Left ventricle myocardium superior (tissue), 1 donor: ENCODE measurements at regions not wholly inside any gene's neighbourhood (a gene's known extent, or its start where the extent isn't known, plus 50 kb on each side); places are given as distances from the start of the nearest gene placed in this dataset.

Source experiments
- ATAC-seq: fragments of 200-7000 bp; cut with Tn5 transposase; one replicate; pipeline ENCODE4 v1.9.1; 2020; ENCODE audit warnings: mild to moderate bottlenecking, moderate library complexity
- DNase-seq: peaks from one replicate; pipeline ENCODE4 v3.0.0-alpha.2; 2020
- intact Hi-C: fragments of 100-400 bp; cut with micrococcal nuclease; formaldehyde crosslinking; loops from one replicate; pipeline ENCODE4 v1.11.0; 2022
- donor health status: DM: no; HTN: yes; CAD: no; lungs with severe emphysema.

DNA sequence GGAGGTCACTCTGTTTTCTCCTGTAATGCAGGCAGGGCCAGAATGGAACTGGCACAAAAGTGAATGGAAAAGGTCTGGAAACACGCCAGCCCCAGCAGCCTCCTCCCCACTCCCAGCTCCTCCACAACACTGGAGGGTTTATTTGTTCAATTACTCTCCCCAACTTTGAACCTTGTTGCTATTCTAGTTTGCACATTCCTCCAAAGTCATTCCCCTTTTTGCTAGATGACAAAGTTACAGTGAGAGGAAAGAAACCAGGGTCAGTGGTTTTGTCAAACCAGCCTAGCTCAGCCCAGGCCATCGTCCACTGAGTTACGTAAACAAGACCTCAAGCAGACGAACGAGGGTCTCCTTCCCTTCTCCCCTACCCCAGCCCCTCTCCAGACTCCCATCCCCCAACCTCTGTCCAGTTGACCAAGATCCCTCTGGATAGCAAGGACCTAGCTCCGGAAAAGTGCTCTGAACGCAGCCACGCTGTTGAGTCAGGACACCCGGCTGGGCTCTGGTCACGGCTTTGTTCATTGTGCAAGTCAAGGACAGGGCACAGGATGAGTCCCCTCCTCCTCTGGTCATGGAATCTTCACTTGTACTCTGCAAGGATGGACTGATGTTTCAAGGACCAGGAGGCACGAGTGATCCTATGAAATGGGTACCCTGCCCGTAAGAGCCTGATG is 180.0 kb downstream of the USP12 start:
- intact Hi-C loops: no loop called here
- ATAC-seq (peak; percentile 77), DNase-seq (no peak)

DNA sequence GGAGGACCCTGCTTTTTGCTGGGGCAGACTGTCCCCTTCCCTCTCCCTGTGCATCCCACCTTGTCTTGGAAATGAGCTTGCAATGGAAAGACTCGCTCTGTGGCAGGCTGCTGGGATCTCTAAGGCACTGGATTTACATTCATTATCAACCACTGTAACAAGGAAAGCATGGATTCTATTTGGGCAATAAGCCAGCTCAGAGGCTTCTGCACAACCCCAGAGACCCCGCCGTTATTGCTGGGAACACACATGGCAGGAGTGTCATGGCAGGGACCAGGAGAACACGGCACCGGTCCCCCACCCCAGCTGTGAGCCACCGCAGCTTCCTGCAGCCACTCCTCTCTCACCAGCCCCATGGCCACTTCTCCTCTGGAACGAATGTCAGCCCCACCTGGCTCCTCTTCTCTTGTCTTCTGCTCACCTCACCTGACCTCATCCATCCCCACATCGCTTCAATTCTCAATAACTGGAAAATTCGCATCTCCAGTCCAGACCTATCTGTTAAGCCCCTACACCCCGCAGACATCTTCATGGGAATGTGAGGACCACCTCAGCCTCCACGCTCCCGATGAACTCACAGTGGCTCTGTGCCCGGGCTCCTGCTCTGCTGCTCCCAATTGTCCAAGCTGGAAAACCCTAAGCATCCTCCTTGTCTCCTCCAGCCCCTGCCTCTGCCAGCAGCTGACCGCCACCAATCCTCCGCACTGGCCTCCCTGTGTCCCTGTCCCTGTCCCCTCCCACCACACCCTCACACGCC is 181.5 kb downstream of the USP12 start:
- DNase-seq: no peak
- intact Hi-C loops: loop anchor here (5.0 to 10.0 kb wide), 3 partner anchors 215 to 367 kb away; no protein-coding TSS in a partner anchor
- ATAC-seq: no peak

DNA sequence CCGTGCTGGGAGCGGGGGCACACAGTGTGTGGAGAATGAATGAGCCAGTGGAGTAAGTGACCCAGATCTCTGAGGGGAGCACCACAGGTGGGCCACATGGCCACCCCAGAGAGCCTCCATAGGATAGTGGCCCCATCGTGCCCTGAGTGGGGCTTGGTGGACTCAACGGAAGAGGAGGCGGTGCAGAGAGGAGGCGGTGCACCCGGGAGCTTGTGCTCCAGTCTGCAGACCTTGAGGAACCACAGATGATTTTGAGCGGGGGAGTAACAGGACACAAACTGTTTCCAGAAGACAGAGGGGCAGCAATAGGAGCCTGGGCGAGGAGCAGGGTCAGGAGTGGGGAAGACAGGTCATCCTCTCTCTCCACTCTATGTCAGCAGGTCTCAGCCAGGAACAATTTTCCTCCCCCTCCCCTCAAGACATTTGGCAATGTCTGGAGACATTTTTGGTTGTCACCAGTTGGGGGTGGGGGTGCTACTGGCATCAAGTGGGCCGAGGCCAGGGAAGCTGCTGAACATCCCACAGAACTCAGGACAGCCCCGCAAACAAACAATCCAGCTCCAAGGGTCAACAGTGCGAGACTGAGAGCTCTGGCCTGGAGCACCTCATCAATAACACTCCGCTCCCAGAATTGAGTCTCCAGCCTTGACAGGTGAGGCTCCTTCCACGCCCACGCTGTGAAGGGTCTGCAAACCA is 182.2 kb downstream of the USP12 start:
- intact Hi-C loops: loop anchor here (5.0 to 10.0 kb wide), 3 partner anchors 215 to 368 kb away; no protein-coding TSS in a partner anchor
- ATAC-seq (no peak), DNase-seq (no peak)

DNA sequence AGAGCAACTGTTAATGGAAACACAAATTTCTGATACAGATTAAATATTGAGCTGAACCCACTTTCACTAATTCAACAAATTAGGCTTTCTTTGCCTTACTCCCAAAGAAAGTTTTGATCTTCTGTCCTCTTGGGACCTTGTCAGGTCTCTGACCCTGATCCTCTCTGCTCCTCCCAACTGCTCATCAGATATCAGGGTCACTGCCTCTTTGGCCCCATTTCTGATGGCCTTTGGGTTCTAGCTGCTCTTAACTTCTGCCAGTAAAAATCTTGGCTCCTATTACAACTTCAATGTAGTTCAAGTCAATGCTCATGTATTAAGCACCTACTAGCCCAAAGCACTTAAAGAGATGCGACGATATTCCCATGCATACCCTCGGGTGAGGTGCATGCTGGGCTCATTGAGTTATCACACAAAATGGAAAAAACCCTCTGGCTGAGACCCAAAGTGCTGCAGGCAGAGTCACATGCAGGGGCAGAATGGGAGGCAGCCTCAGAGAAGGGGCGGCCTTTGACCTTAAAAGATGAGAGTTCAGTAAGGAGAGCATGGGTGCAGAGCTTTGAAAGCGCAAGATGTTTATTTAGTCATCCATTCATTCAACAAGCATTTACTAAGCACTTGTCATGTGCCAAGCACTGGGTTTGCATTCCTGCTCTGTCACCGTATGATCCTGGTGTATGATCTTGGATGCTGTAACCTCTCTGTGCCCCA is 183.4 kb downstream of the USP12 start:
- DNase-seq (no peak), ATAC-seq (no peak)
- intact Hi-C loops: loop anchor here (5.0 to 10.0 kb wide), 3 partner anchors 217 to 369 kb away; no protein-coding TSS in a partner anchor

DNA sequence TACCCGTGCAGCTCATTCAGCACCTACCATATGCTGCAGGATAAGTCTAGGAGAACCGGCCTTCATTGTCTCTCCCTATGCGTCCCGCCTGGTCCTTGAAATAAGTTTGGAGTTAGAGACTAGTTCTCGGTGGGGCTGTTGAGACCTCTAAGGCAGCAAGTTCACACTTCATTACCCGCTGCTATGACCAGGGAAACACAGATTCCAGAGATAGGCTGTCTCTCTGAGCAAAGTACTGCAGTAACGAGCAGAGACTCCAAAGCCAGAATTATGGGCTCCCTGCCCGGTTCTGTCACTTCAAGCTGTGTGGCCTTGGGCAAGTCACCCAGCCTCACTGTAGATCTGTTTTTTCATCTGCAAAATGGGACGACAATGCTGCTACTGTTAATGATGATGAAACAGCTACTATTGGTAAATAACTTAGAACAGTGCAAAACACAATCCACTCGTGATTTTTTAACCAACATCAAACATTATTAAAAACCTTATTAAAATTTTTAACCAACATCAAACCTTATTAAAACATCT is 184.1 kb downstream of the USP12 start:
- intact Hi-C loops: loop anchor here (5.0 to 10.0 kb wide), 3 partner anchors 217 to 370 kb away; no protein-coding TSS in a partner anchor
- ATAC-seq (no peak), DNase-seq (no peak)

- peak; percentile 69 for ATAC-seq
- intact Hi-C loops: loop anchor here (5.0 to 10.0 kb wide), 3 partner anchors 219 to 372 kb away; no protein-coding TSS in a partner anchor
- DNase-seq: no peak
Observed at GRCh38 chr13:26985285-26985878, 186.2 kb downstream of the USP12 start.

- DNase-seq (no peak), ATAC-seq (no peak)
- intact Hi-C loops: loop anchor here (10.0 kb wide), 2 partner anchors 220 to 300 kb away; no protein-coding TSS in a partner anchor
Observed at GRCh38 chr13:26984337-26984736, 187.3 kb downstream of the USP12 start.

GRCh38 chr13:26983543-26984320 is 187.9 kb downstream of the USP12 start:
- intact Hi-C loops: loop anchor here (2.0 to 10.0 kb wide), 3 partner anchors 37 to 301 kb away; no protein-coding TSS in a partner anchor
- DNase-seq: no peak
- ATAC-seq: peak; percentile 17

DNA sequence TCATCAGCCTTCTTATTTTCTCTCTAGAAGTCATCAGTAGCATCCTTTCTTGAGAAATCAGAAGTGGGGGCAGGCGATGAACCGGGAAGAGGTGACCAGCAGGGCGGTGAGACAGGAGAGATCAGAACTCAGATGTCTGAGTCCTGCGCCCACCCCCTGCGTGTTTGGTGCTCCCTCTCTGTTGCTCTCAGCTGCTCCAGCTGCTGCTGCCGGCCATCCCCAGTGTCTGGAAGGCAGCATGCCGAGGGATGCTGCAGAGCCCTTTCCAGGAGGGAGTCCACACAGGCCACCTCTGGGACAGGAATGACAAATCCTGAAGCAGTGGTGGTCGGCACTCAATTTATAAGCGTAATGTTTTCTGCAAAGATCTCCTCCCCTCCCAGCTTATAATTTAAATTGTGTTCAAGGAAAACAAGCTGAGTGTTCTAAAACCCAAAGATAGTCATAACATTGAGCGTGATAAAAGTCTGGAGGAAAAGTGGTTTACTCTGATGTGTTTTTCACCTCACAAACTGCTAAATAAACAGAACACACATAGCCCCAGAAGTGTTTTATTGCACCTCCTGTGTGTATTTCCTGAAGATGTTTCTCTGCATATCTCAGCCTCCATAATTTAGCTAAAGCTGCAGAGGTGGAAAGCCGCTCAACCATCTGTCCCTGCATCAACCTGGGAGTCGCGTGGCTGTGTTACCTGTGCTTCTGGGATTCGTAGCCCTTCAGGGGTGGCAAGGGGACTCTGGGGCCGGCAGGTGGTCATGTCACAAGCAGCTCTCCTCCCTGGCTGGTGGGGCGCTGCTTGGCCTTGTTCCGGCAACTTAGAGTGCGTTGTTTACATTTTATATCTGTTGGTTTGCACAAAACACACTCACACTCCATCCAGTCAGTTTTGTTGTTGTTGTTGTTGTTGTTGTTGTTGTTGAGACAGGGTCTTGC is 191.2 kb downstream of the USP12 start:
- ATAC-seq: no peak
- DNase-seq: no peak
- intact Hi-C loops: loop anchor here (10.0 kb wide), 2 partner anchors 224 to 304 kb away; no protein-coding TSS in a partner anchor

DNA sequence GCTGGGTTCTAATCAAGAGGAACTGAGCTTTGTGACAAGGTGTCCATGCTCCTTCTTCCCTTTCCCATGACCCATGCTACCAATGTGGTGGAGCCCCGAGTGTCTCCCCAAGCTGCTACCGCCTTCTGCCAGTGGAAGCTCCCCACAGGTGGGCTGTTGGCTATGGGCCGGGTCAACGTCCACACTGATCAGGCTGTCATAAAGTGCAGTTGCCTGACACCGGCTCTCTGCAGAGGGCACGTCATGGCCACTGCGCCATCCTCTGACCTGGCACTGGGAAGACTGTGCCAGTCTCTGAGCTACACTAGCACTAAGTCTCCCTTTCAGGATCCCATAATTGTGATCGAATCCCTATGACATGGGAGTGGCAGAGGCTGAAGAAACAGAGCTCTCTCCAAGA is 192.3 kb downstream of the USP12 start:
- ATAC-seq (no peak), DNase-seq (no peak)
- intact Hi-C loops: no loop called here

GRCh38 chr13:26978081-26978860 is 193.3 kb downstream of the USP12 start:
- ATAC-seq (peak; percentile 24), DNase-seq (no peak)
- intact Hi-C loops: no loop called here

GRCh38 chr13:26977541-26977940 is 194.1 kb downstream of the USP12 start:
- intact Hi-C loops: no loop called here
- ATAC-seq: no peak
- no peak for DNase-seq

DNA sequence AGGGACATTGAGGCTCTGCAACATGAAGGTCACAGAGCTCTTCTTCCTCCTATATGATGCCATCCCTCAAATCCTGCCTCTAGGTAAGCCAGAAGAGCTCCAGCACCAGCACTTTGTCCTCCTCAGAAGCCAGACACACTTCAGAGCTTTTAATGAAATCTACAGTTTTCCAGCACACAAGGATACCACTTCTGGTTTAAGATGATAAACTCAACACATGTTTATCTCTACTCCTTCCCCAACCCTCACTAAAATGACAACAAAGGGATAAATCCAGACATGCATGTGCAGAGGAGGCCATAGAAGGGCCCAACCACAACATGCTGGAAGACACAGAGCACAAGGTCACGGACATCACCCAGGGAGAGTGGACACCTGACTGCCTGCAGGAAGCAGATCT is 195.3 kb downstream of the USP12 start:
- no peak for ATAC-seq
- intact Hi-C loops: no loop called here
- DNase-seq: no peak

DNA sequence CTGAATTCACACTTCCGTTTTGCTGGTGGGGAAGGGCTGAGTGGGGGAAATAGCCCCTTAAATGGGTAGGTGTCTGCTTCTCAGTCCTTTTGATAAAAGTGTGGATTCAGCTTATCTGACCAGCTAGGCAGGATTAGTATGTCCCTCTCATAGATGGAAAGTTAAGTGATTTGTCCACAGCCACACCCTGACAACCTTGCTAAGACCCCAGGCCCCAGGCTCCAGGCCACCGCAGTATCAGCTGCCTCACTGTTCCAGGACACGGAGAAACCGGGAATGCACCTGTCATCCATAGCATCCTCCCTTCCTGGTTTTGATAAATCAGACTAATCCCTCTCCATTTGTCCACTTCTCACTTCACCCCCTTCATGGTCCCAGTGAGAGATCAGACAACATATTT is 197.7 kb downstream of the USP12 start:
- ATAC-seq: no peak
- intact Hi-C loops: no loop called here

GRCh38 chr13:26973295-26973694 is 198.3 kb downstream of the USP12 start:
- DNase-seq: no peak
- ATAC-seq: no peak
- intact Hi-C loops: no loop called here

More for the DNA sequence above, 197.7 kb downstream of the USP12 start:
- no peak for DNase-seq
